Type B pancreatic cell (in vitro differentiated cells): ENCODE measurements at regions not wholly inside any gene's neighbourhood (a gene's known extent, or its start where the extent isn't known, plus 50 kb on each side); places are given as distances from the start of the nearest gene placed in this dataset.

Source experiments
- DNase-seq: peaks from one replicate; pipeline ENCODE4 v3.0.0; 2021; ENCODE audit warnings: mixed read lengths; ENCODE audit not compliant: unreplicated experiment; ENCODE audit errors: extremely low spot score
- H3K27ac Mint-ChIP-seq: 2 replicates; pipeline ENCODE4 v1.8.0; 2021; ENCODE audit warnings: mild to moderate bottlenecking, mixed read lengths
- H3K27me3 Mint-ChIP-seq: 2 replicates; pipeline ENCODE4 v1.8.0; 2021; ENCODE audit warnings: mixed read lengths
- H3K36me3 Mint-ChIP-seq: 2 replicates; pipeline ENCODE4 v1.8.0; 2021; ENCODE audit warnings: mixed read lengths
- H3K4me1 Mint-ChIP-seq: one replicate; pipeline ENCODE4 v1.8.0; 2021; ENCODE audit warnings: mixed read lengths; ENCODE audit not compliant: unreplicated experiment
- H3K4me3 Mint-ChIP-seq: 2 replicates; pipeline ENCODE4 v1.8.0; 2021; ENCODE audit warnings: mild to moderate bottlenecking, mixed read lengths
- H3K9me3 Mint-ChIP-seq: 2 replicates; pipeline ENCODE4 v1.8.0; 2021; ENCODE audit warnings: mixed read lengths
- CTCF ChIP-seq: fragments of 200-600 bp; sonication (generic); conservative IDR thresholded peaks from 2 replicates; pipeline ENCODE4 v1.5.0; 2021; ENCODE audit warnings: antibody characterized with exemption, mild to moderate bottlenecking

- H3K4me1 Mint-ChIP-seq, result peaks cover 35% of the 10 kb centered on the region
- no peaks in the 10 kb centered on the region for H3K27me3 Mint-ChIP-seq
- DNase-seq, result no peak
- H3K4me3 Mint-ChIP-seq, result no peak overlapping the region
- TF ChIP-seq CTCF, result no peak
- no peaks in the 10 kb centered on the region for H3K9me3 Mint-ChIP-seq
- H3K27ac Mint-ChIP-seq, result no peak overlapping the region
- no peaks in the 10 kb centered on the region for H3K36me3 Mint-ChIP-seq
Measured at GRCh38 chr2:19128148-19128547, 230.3 kb downstream of the OSR1 start.

- Mint-ChIP-seq H3K9me3 (no peaks in the 10 kb centered on the region), H3K4me3 (no peak overlapping the region), H3K27me3 (no peaks in the 10 kb centered on the region), H3K27ac (no peak overlapping the region), H3K36me3 (no peaks in the 10 kb centered on the region), H3K4me1 (peaks cover 34% of the 10 kb centered on the region)
- no peak for DNase-seq
- no peak for TF ChIP-seq CTCF
Measured at GRCh38 chr2:19127616-19128015, 230.8 kb downstream of the OSR1 start.

- Mint-ChIP-seq H3K4me1 (peaks cover 26% of the 10 kb centered on the region), H3K36me3 (no peaks in the 10 kb centered on the region), H3K27ac (no peak overlapping the region), H3K27me3 (no peaks in the 10 kb centered on the region), H3K4me3 (no peak overlapping the region), H3K9me3 (no peaks in the 10 kb centered on the region)
- no peak for TF ChIP-seq CTCF
- no peak for DNase-seq
Measured at GRCh38 chr2:19125901-19126680, 232.3 kb downstream of the OSR1 start.

DNA sequence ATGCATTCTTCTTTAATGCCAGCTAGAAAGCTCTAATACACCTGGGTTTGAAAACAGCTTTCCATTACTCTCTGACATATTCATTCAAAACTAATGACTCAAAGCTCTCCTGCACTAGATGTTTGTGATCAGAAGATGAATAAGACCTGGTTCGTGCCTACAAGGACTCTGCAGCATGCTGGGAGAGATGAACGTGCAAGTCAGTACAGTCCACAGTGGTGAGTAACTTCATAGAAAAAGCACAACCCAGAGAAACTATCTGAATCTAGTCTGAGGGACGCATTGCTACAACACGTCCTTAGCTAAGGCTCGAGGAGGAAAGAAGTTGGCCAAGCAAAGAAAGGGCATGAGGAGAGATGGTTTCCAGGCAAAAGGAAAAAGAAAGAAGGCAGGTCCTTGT lies 234.3 kb downstream of the OSR1 start:
- H3K9me3 Mint-ChIP-seq, result no peaks in the 10 kb centered on the region
- no peak for DNase-seq
- no peak overlapping the region for H3K4me3 Mint-ChIP-seq
- H3K27me3 Mint-ChIP-seq, result no peaks in the 10 kb centered on the region
- no peak for TF ChIP-seq CTCF
- H3K27ac Mint-ChIP-seq, result no peak overlapping the region
- H3K4me1 Mint-ChIP-seq, result peaks cover 15% of the 10 kb centered on the region
- H3K36me3 Mint-ChIP-seq, result no peaks in the 10 kb centered on the region

- no peak overlapping the region for H3K4me3 Mint-ChIP-seq
- peaks cover 15% of the 10 kb centered on the region for H3K4me1 Mint-ChIP-seq
- TF ChIP-seq CTCF, result no peak
- H3K27me3 Mint-ChIP-seq, result no peaks in the 10 kb centered on the region
- H3K36me3 Mint-ChIP-seq, result no peaks in the 10 kb centered on the region
- H3K9me3 Mint-ChIP-seq, result no peaks in the 10 kb centered on the region
- no peak for DNase-seq
- H3K27ac Mint-ChIP-seq, result no peak overlapping the region
Measured at GRCh38 chr2:19123556-19123955, 234.9 kb downstream of the OSR1 start.

DNA sequence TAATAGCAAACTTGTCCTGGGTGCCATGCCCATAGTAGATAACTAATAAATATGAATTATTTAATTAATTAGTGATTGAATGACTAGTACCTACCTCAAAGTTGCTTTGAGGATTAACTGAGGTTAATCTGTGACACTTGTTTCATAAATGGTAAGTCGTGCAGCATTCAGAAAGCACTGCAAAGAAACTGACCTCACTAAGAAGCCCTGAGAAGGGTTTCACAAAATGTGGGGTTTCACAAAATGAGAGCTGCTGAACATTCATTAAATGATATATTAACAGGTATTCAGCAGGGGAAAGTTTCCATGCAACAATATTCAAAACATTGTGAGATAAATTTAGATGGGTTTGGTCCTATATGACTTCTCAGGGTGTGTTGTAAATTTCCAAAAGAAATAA lies 236.2 kb downstream of the OSR1 start:
- H3K27me3 Mint-ChIP-seq, result no peaks in the 10 kb centered on the region

More for the DNA sequence above, 236.2 kb downstream of the OSR1 start:
- no peak for TF ChIP-seq CTCF
- Mint-ChIP-seq H3K27ac (no peak overlapping the region), H3K4me1 (peaks cover 15% of the 10 kb centered on the region), H3K36me3 (no peaks in the 10 kb centered on the region), H3K4me3 (no peak overlapping the region), H3K9me3 (no peaks in the 10 kb centered on the region)
- no peak for DNase-seq
